ENCODE measurements at regions not wholly inside any gene's neighbourhood (a gene's known extent, or its start where the extent isn't known, plus 50 kb on each side); places are given as distances from the start of the nearest gene placed in this dataset.

DNA sequence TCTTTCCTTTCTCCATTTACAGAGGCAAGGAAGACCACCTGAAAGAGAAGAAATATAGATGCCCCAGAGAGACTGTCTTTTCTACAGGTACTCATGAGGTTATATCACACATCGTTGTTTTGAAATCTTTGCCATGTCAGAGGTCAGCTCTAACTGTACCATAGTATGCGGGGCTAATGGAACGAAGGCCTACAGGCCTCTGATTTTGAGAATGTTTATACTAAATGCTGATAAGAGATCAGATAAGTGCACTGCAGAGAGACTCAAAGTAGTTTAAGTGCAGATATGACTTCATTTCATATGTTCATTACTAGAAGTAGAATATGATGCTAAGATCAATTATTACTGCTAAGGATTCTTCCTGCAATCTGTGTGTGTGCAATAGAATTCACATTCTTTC lies 1005.0 kb downstream of the GALC start:
- ChIA-PET POLR2A (no interaction called here), CTCF (no interaction called here)
- Histone ChIP-seq H3K4me1 (ENCODE audit: control insufficient read depth, extremely low read depth, insufficient read depth, low read length) (no peaks in the 10 kb centered on the region), H3K4me3 (replicated peaks in 1 of 3; ENCODE audit: insufficient read depth in 1 of 3, low read depth in 1 of 3, low read length in 3 of 3) (no peak overlapping the region), H3K9ac (replicated peaks; ENCODE audit: extremely low read depth, insufficient read depth, low read length) (no peak overlapping the region), H3K9me3 (replicated peaks; ENCODE audit: control insufficient read depth, insufficient read depth, low read length) (no peaks in the 10 kb centered on the region), H2AFZ (ENCODE audit: low read depth, low read length) (no peak overlapping the region), H3K9me1 (replicated peaks; ENCODE audit: control insufficient read depth, extremely low read depth, insufficient read depth, low read length) (no peaks in the 10 kb centered on the region), H3K36me3 (ENCODE audit: control insufficient read depth in 2 of 2, extremely low read depth in 1 of 2, insufficient read depth in 2 of 2, low read length in 2 of 2) (no peaks in the 10 kb centered on the region), H3K27ac (ENCODE audit: insufficient read depth, low read depth, low read length) (no peak overlapping the region), H3K79me2 (ENCODE audit: control insufficient read depth, insufficient read depth, low read length) (no peaks in the 10 kb centered on the region), H3K27me3 (ENCODE audit: control insufficient read depth in 2 of 2, insufficient read depth in 2 of 2, low read length in 2 of 2) (no peaks in the 10 kb centered on the region), H4K20me1 (replicated peaks; ENCODE audit: control insufficient read depth, extremely low read depth, insufficient read depth, low read length) (no peaks in the 10 kb centered on the region), H3K4me2 (ENCODE audit: insufficient read depth, low read length) (no peak overlapping the region)
- FAIRE-seq (no peak), DNase-seq (ENCODE audit: low read depth, low spot score) (no peak)
- dilution Hi-C loops (cut with MboI; ENCODE audit: extremely low pct_ligation_motif_present, low sequenced_read_pairs): no loop called here
- intact Hi-C loops (cut with micrococcal nuclease): no loop called here
- BruUV-seq (replicated peaks): no TSS peak
- TF ChIP-seq MYC (IDR thresholded peaks at IDR 0.05; ENCODE audit: low read depth, low read length) (no peak), FOS (IDR thresholded peaks at IDR 0.05; ENCODE audit: borderline replicate concordance, insufficient read depth, low read length) (no peak), JUN (IDR thresholded peaks at IDR 0.05; ENCODE audit: borderline replicate concordance, insufficient read depth, insufficient read length, low read depth) (no peak), CTCF (IDR thresholded peaks at IDR 0.05; ENCODE audit: extremely low read depth in 1 of 2, insufficient read depth in 1 of 2, low read depth in 1 of 2, low read length in 2 of 2) (no peak), EZH2 (IDR thresholded peaks at IDR 0.05; ENCODE audit: borderline replicate concordance, low read depth, low read length, severe bottlenecking) (no peak), GATA2 (IDR thresholded peaks at IDR 0.05; ENCODE audit: insufficient read depth, insufficient read length, low read depth, low read length) (no peak), POLR2AphosphoS5 (IDR thresholded peaks at IDR 0.05; ENCODE audit: insufficient read depth, low read depth, low read length) (no peak), POLR2A (IDR thresholded peaks at IDR 0.05; ENCODE audit: low read depth, low read length) (no peak)
- TF ChIP-seq, protein P1, sequence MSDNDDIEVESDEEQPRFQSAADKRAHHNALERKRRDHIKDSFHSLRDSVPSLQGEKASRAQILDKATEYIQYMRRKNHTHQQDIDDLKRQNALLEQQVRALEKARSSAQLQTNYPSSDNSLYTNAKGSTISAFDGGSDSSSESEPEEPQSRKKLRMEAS (IDR thresholded peaks at IDR 0.05; ENCODE audit: insufficient read depth, insufficient read length): no peak
